Fibroblast of skin of left quadriceps (primary cell): ENCODE measurements at regions not wholly inside any gene's neighbourhood (a gene's known extent, or its start where the extent isn't known, plus 50 kb on each side); places are given as distances from the start of the nearest gene placed in this dataset.

Source experiments
- DNase-seq, 2 experiments: peaks; one replicate each; pipeline ENCODE4 v3.0.0-alpha.2; 2013; ENCODE audit warnings: low read depth in 2 of 2

DNA sequence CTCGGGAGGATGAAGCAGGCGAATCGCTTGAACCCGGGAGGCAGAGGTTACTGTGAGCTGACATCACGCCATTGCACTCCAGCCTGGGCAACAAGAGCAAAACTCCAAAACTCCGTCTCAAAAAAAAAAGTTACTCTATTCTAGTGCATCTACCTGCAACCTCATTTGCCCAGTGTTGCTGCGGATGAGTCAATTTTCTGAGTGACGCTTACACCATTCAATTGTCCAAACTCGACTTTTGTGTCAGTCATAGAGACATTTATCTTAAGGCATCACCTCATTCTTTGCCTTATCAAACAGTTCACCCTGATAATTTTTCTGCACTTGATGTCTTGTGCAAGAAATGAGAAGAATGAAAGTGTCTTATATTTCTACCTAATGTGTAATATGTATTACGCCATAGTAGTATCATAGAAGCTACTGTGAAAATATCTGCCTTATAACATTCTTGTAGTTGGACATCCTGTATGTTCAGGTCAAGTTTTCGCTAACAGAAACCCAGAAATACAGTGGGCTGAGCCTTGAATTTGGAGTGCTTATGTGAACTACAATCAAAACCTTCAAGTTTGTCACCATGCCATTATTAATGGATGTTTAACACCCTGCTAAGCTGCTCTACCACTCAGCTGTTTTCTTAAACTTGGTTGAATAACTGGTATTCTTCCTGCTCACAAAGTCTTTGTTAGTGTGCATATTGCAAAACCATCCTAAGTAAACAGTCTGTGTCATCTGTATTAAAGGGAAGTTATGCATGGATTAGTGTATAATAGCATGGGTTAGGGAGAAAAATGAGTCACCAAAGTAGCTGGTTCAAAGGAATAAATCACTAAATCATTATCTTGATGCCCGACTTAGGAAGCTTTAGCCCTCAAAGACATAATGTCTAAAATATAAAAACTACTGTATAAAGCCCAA, 531.0 kb upstream of the NR2F2 start:
- peak; percentile 62 to 64 for DNase-seq

- no peak for DNase-seq
Measured at GRCh38 chr15:95804484-95804883, 526.0 kb upstream of the NR2F2 start.

GRCh38 chr15:95812491-95812890, 518.0 kb upstream of the NR2F2 start:
- no peak for DNase-seq

- no peak for DNase-seq
Measured at GRCh38 chr15:95814908-95815307, 515.6 kb upstream of the NR2F2 start.

DNA sequence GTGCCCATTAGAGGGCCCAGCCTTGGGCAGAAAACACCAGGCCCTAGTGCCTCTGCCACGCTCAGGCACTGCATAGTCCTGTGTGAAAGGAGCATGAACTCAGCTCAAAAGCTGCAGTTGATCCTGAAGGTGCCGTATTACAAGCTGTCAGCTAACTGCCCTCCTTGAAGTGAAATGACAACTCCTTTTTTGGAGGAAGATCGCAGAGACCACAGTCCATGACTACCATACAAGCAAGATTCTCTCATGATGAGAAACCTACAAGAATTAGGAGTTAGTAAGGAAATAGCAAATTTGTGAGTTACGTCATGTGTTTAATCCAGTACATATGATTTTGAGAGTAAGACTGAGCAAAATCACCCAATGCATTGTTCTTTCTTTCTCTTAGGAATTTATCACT, 513.9 kb upstream of the NR2F2 start:
- no peak for DNase-seq

GRCh38 chr15:95822961-95823360, 507.5 kb upstream of the NR2F2 start:
- no peak for DNase-seq

DNA sequence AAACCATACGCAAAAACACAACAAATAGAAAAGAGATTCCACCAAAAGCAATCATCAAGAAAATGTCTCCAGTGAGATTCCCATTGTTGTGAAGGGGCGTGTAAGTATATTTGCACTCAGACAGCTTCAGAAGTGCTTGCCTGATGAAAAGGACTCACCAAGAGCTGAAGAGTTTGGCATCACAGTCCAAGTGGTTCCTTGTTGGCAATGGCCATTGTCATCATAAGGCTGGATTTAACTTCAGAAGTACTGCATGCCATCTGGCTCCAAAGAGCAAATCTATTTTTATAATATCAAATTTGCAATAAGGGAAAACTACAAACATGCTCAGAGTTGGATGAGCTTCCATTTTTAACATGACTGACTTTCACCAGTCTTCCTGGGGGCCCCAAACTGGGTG, 505.3 kb upstream of the NR2F2 start:
- no peak for DNase-seq

DNA sequence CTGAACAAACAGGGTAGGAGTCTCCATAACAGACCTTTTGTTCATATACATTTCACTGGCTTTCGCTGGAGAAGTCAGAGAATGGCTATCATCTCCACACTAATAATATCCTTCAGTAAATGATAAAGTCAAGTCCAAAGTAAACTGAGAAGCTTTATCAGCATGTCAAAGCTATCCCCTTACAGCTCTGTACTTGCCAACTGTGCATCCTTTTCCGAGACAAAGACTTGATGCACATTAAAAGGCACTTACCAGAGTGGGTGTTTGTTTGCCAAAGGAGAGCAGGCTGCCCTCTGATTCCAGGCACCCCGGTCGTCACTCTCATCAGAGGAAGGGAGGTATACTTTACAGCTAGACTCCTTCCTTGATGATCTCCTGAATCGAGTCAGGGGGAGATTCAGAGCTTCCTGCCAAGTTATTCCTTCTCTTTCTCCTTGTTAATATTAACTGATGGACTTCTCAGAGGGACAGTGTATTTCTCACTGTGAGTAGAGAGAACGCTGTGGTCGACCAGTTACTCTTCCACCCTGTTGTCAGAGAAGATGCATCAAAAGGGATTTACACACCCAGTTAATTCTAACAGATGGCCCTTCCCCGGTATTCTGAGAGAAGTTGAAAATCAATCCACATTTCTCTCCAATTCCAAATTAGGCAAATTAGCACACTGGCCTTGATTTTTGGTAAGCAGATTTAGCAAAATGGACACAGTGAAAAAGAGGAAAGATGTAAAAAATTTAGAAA, 504.7 kb upstream of the NR2F2 start:
- DNase-seq: no peak

DNA sequence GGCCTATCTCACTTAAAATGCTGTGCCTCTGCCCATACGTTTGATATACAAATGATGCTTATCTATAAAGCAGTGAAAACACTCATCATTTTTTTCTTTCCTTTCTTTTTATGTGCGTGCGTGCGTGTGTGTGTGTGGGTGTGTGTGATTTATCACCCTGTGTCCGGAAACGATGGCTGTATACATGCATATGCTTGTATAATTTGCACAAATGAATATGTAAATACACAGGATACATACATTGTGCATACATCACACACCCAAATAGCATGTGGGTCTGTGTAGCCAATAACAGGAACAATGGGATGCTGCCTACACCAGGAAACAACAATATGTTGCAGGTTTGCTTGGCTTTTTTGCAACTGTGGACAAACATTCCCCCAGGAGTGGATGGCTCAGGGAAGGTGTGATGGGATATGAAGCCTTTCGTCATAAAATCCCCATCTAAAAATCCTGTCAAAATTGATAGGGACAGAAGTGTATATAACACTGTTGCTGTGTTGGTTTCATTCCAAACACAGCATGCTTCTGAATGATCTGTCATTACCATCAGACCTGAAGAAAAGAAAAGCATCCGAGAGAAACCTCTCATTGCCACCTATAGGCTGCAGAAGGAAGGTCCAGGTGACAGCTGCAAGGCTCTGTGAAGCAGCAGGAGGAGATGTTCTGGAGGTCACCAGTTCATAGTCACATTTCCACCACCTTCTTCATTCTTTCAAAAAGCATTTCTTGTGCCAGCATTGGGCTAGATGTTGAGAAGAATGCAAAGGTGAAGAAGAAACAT, 503.9 kb upstream of the NR2F2 start:
- DNase-seq: no peak

GRCh38 chr15:95829062-95829461, 501.4 kb upstream of the NR2F2 start:
- DNase-seq: no peak

- no peak for DNase-seq
Measured at GRCh38 chr15:95830281-95830680, 500.2 kb upstream of the NR2F2 start.

DNA sequence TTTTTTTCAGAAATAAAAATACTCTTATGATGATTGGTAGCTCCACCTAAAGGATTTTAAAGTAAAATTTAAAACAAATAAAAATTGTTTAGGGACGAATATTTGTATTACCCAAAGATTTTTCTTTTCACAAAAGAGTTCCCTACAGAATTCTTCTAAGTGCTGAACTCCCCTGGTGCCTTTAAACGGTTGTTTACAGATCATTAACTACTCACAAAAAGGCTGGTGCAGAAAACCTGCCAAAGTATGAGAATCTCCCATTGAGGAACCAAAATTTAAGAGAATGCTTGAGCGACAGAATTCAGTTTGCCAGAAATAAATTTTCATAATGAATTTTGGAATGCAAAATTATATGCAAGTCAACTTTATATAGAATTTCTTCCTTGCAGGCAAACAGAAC, 497.8 kb upstream of the NR2F2 start:
- no peak for DNase-seq

DNA sequence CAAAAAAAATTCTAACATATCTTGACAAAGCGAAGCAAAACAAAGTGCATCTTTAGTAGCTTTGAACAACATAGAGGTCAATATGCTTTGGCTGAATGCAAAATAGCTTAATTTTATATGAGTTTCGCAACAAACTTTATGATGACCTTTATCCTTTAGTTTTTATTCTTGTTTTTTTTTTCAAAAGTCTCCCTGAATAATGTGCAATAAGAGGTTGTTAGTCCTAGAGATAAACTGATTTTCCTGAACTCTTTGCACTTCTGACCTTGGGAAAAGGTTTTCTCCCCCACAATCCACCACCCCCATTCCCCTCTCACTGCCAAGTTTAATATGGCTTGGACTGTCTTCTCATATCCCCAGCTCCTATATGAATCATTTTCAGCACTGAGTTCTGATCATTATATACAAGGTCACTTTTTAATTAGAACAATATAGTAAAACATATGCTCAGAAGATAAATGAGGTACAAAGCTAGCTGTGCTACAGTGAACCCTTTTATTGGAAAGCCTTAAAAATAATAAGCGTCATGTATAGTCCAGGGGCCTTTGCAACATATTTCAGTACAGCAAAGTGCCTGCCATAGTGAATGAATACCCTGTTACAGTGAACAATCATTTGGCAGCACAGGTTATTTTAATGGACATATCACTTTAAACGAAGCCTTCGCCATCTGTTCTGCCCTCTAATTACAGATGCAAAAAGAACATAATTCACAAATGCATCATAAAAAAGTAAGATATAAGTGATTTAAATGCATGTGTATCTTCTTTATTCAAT, 496.3 kb upstream of the NR2F2 start:
- no peak for DNase-seq

DNA sequence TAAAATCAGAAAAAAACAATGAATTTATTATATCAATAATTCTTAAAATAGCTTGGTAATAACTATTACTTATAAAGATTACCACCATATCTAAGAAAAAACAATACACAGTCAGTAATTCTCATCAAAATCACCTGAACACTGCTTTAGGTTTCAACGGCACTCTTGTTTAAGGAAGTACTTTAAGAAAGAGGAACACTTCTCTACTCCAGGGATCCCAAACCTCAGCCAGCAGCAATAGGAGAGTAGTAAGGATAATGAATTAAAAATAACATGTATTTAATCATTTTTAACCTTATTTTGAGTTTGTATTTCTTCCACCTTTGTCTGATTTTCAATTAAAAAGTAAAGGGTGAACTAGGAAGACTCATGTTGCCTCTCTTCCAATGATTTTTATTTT, 494.0 kb upstream of the NR2F2 start:
- DNase-seq: no peak

DNA sequence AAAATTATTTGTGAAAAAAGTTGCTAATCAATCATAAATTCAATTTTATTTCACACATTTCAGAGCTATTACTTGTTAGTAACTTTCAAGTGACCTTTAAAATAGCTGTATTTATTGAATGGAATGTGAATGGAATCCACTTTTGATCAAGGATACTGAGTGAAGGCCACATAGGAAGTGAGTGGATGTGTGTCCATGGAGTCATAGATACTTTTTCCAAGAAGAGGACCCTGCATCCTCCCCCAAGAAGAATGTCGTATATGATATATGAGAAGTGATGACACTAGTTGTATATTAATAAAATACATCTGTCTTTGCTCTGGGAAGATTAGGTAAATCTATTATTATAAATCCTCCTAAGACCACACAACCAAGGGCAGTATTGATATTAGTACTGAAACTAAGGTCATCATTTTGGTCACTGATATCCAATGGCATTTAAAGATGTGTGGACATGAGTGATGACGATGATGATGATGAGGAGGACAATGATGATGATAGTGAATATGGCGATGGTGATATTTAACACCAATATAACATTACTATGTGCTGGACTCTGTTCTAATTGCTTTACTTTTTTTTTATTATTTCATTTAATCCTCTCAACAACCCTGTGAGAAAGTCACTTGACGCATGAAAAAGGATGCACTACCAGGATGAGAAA, 493.0 kb upstream of the NR2F2 start:
- no peak for DNase-seq

DNA sequence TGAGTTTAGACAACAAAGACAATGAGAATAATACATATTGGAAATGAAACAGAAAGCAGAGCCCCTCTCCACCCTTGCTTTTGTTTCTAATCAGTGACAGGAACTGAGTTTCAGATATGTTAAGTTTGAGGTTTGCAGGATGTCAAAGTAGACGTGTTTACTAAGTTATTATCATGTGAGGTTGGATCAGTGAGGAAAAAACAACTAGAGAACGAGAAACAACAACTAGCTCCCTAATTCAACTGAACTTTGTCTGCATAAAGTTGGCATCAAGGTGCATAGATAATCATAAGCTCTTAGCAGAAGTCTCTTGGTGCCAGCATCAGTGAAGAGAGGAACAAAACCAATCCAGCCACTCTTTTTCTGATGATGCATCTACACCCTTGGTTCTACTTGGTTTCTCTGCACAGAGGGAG, 491.1 kb upstream of the NR2F2 start:
- DNase-seq: no peak

- peak; percentile 83 for DNase-seq
Measured at GRCh38 chr15:95840004-95840403, 490.5 kb upstream of the NR2F2 start.

DNA sequence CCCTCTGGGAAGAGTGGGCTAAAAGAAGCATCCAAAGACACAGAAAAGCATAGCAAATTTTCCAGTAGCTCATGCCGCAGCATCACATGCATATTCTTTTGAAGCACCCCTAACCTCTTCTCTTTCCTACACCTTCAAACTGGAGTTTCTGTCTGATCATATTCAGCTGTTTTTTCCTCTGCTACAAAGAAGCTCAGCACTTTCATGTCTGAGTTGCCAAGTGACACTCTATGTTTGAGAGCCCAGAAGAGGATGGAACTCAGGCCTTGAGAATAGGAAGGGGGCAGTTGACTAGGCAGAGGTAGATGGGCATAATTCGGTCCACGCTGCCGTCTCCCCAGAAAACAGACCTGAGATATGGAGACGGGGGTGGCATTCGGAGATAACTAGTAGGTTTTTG, 489.6 kb upstream of the NR2F2 start:
- DNase-seq: no peak

- DNase-seq: no peak
Measured at GRCh38 chr15:95842576-95842975, 487.9 kb upstream of the NR2F2 start.

GRCh38 chr15:95843241-95843910, 487.1 kb upstream of the NR2F2 start:
- DNase-seq: peak; percentile 20 to 37
